Thymus (tissue), 11 donors: ENCODE measurements at regions not wholly inside any gene's neighbourhood (a gene's known extent, or its start where the extent isn't known, plus 50 kb on each side); places are given as distances from the start of the nearest gene placed in this dataset.
A peak's percentile ranks its signal among the peaks of the same experiment; 100 is the strongest.
"Not testable (repeated sequence)": the region's sequence is repeated elsewhere in the genome, so short reads cannot be mapped to it uniquely, and the experiment has no call there.

ENCODE experiments used
- DNase-seq, 9 donors: peaks; one replicate each; pipeline ENCODE4 v3.0.0-alpha.2; 2013; ENCODE audit warnings: low spot score in 9 of 9, low read depth in 6 of 9, missing footprints in 1 of 9
- H3K27ac ChIP-seq, 2 donors: one replicate each; pipeline ENCODE4 v1.5.1; 2013; ENCODE audit warnings: control low read depth in 1 of 2, low read depth in 1 of 2, low read length in 1 of 2, mild to moderate bottlenecking in 1 of 2, moderate library complexity in 1 of 2
- H3K27me3 ChIP-seq, 2 donors: one replicate each; pipeline ENCODE4 v1.5.1; 2013; ENCODE audit warnings: low read length in 1 of 2; ENCODE audit not compliant: control insufficient read depth in 2 of 2, insufficient read depth in 1 of 2
- H3K36me3 ChIP-seq, 2 donors: one replicate each; pipeline ENCODE4 v1.5.1; 2013; ENCODE audit warnings: low read length in 1 of 2, mild to moderate bottlenecking in 1 of 2, moderate library complexity in 1 of 2; ENCODE audit not compliant: control insufficient read depth in 2 of 2, insufficient read depth in 2 of 2
- H3K4me1 ChIP-seq, 2 donors: one replicate each; pipeline ENCODE4 v1.5.1; 2013; ENCODE audit warnings: low read length in 2 of 2; ENCODE audit not compliant: control insufficient read depth in 2 of 2, insufficient read depth in 2 of 2
- H3K4me3 ChIP-seq, 2 donors: one replicate each; pipeline ENCODE4 v1.5.1; 2013; ENCODE audit warnings: low read length in 2 of 2, control low read depth in 1 of 2, mild to moderate bottlenecking in 1 of 2
- H3K9me3 ChIP-seq, 2 donors: one replicate each; pipeline ENCODE4 v1.5.1; 2013; ENCODE audit warnings: low read length in 1 of 2, mild to moderate bottlenecking in 1 of 2; ENCODE audit not compliant: control insufficient read depth in 2 of 2, insufficient read depth in 1 of 2
- WGBS: extraction: QIAGEN DNeasy Blood & Tissue Kit; methylation state at CpG from one replicate; pipeline ENCODE4 v1.1.7; 2013; 5-methylcytosine and 5-hydroxymethylcytosine counted together
- donor health status: healthy.

- H3K4me1 ChIP-seq, result no peaks in the 10 kb centered on the region
- no peak overlapping the region for H3K4me3 ChIP-seq
- H3K9me3 ChIP-seq, result no peaks in the 10 kb centered on the region
- peak in 1 of 9 donors; percentile 34 for DNase-seq
- H3K27me3 ChIP-seq, result no peaks in the 10 kb centered on the region
- no peaks in the 10 kb centered on the region for H3K36me3 ChIP-seq
- H3K27ac ChIP-seq, result no peak overlapping the region
Measured at GRCh38 chr3:153399636-153400035, 237.6 kb downstream of the RAP2B start.

- no peak for DNase-seq
- H3K9me3 ChIP-seq, result no peaks in the 10 kb centered on the region
- H3K4me1 ChIP-seq, result no peaks in the 10 kb centered on the region
- no peak overlapping the region for H3K27ac ChIP-seq
- H3K27me3 ChIP-seq, result no peaks in the 10 kb centered on the region
- H3K36me3 ChIP-seq, result no peaks in the 10 kb centered on the region
- no peak overlapping the region for H3K4me3 ChIP-seq
Measured at GRCh38 chr3:153400641-153401040, 238.6 kb downstream of the RAP2B start.

DNA sequence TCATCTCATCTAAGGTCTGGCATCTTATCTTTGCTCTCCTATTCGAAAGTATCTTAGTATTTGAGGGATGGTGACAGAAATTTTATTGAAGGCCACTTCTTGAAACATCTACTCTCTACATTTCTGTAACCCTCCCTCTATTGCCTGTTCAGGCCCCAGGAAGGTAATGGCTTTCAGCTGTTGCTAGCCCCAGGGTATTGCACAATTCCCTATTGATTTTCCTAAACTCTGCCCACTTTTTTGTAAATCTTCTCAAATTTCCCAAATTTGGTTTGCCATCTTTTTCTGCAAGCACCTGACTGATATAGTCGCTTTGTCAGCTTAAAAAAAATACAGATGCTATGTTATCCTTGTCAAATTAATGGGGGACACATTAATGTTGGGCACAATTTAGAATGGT is 242.1 kb downstream of the RAP2B start:
- H3K4me3 ChIP-seq, result no peak overlapping the region
- H3K27me3 ChIP-seq, result no peaks in the 10 kb centered on the region
- no peaks in the 10 kb centered on the region for H3K36me3 ChIP-seq
- 51% methylated on average over 2 of the region's 2 CpGs for whole genome bisulfite sequencing
- no peak for DNase-seq
- H3K4me1 ChIP-seq, result no peaks in the 10 kb centered on the region
- H3K27ac ChIP-seq, result no peak overlapping the region
- H3K9me3 ChIP-seq, result no peaks in the 10 kb centered on the region

DNA sequence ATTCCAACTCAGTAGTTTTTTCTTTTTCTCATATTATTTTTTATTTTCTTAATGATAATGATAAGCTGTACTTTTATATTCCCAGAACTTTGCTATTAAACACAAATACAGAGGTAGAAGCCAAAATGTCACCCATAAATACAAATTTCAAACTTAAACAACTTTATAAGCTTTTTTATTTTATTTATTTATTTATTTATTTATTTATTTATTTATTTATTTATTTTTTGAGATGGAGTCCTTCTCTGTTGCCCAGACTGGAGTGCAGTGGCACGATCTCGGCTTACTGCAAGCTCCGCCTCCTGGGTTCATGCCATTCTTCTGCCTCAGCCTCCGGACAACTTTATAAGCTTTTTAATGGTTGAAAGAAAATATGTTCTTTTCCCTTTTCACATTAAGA is 243.3 kb downstream of the RAP2B start:
- not testable (repeated sequence) for H3K27me3 ChIP-seq, H3K9me3 ChIP-seq, DNase-seq, H3K36me3 ChIP-seq, H3K4me3 ChIP-seq, H3K4me1 ChIP-seq, H3K27ac ChIP-seq
- 94% methylated on average over 4 of the region's 4 CpGs for WGBS

DNA sequence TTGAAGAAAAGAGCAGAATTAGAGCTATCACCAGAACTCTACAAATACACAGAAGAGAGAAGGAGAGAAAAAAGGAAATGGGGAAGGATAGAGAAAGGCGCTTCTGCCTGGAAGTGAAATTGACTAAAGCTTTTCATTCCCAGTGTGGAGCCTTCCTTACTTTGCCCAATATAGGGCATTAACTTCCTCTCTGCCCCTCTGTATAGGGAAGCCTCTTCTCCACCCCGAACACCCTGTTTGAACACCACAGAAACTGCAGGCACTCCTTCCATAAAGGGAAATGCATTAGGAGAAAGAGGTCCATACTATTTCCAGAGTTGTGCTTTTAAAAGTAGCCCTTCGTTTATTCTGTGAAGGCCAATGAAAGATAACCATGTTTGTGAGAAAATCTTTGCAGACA is 248.5 kb downstream of the RAP2B start:
- Histone ChIP-seq H3K36me3 (no peaks in the 10 kb centered on the region), H3K27ac (no peak overlapping the region), H3K27me3 (no peaks in the 10 kb centered on the region), H3K9me3 (no peaks in the 10 kb centered on the region), H3K4me3 (no peak overlapping the region), H3K4me1 (no peaks in the 10 kb centered on the region)
- no peak for DNase-seq
- 66% methylated on average over 3 of the region's 3 CpGs for WGBS

DNA sequence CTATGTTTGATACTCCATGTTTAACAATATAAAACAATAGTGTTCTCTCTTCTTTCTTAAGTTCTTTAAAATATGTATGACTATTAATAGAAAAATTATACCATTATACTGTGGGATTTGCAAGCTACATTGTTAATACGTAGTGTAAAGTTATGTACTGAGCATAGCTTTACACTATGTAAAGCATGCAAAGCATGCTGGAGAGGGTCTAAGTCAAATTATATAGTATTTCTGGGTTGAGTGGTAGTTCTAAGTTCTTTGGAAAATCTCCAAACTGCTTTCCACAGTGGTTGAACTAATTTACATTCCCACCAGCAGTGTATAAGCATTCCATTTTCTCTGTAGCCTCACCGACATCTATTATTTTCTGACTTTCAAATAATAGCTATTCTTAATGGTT is 253.0 kb downstream of the RAP2B start:
- WGBS, result 97% methylated on average over 2 of the region's 2 CpGs
- H3K27me3 ChIP-seq, result no peaks in the 10 kb centered on the region

DNA sequence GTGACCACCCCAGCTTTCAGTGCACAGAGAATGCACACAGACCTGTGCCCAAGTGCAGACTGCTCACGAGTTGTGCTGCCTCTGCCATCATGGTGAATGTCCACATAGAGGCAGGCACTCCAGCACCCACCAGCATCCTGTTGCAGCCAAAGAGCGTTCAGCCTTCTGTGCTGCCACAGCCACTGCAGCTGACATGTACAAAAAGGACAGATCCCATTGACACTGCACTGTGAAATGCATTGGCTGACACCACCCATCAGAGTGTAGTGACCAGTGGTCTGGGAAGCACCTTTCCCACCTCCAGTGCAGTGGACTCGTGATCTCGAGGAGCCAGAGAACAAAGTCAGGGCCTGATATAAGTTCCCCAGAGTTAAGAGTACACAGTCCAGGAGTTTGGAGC is 260.3 kb downstream of the RAP2B start:
- no peak overlapping the region for H3K4me3 ChIP-seq
- peaks cover 0 to 20% of the 10 kb centered on the region in 2 donors for H3K9me3 ChIP-seq
- 95% methylated on average over 4 of the region's 4 CpGs for WGBS
- no peaks in the 10 kb centered on the region for H3K27me3 ChIP-seq
- H3K36me3 ChIP-seq, result no peaks in the 10 kb centered on the region
- no peak for DNase-seq
- no peak overlapping the region for H3K27ac ChIP-seq
- H3K4me1 ChIP-seq, result no peaks in the 10 kb centered on the region

More for the DNA sequence above, 253.0 kb downstream of the RAP2B start:
- Histone ChIP-seq H3K9me3 (peaks cover 0 to 7% of the 10 kb centered on the region in 2 donors), H3K27ac (no peak overlapping the region), H3K36me3 (no peaks in the 10 kb centered on the region), H3K4me3 (no peak overlapping the region), H3K4me1 (no peaks in the 10 kb centered on the region)
- DNase-seq, result no peak

DNA sequence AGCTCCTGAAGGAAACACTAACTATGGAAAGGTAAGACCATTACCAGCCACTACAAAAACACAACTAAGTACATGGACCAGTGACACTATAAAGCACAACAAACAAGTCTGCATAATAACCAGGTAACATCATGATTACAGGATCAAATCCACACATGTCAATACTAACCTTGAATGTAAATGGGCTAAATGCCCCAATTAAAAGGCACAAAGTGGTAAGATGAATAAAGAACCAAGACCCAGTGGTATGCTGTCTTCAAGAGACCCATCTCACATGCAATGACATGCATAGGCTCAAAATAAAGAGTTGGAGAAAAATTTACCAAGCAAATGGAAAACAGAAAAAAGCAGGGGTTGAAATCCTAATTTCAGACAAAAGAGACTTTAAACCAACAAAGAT is 261.8 kb downstream of the RAP2B start:
- H3K27me3 ChIP-seq, H3K27ac ChIP-seq, H3K36me3 ChIP-seq, H3K4me1 ChIP-seq, H3K4me3 ChIP-seq, DNase-seq: not testable (repeated sequence)
- H3K9me3 ChIP-seq, result peaks cover 0 to 20% of the 10 kb centered on the region in 2 donors

GRCh38 chr3:153426344-153426743 is 264.3 kb downstream of the RAP2B start:
- Histone ChIP-seq H3K27me3 (no peaks in the 10 kb centered on the region), H3K27ac (no peak overlapping the region), H3K4me1 (no peaks in the 10 kb centered on the region), H3K4me3 (no peak overlapping the region), H3K36me3 (no peaks in the 10 kb centered on the region), H3K9me3 (peaks cover 0 to 6% of the 10 kb centered on the region in 2 donors)
- 99% methylated on average over 4 of the region's 4 CpGs for WGBS
- no peak for DNase-seq

GRCh38 chr3:153426803-153427202 is 264.8 kb downstream of the RAP2B start:
- Histone ChIP-seq H3K4me1 (no peaks in the 10 kb centered on the region), H3K4me3 (no peak overlapping the region), H3K9me3 (peaks cover 0 to 2% of the 10 kb centered on the region in 2 donors), H3K27ac (no peak overlapping the region), H3K27me3 (no peaks in the 10 kb centered on the region), H3K36me3 (no peaks in the 10 kb centered on the region)
- no peak for DNase-seq
- WGBS, result 100% methylated on average over 1 of the region's 1 CpG
